Mesothelial cell of epicardium (in vitro differentiated cells): ENCODE measurements at regions not wholly inside any gene's neighbourhood (a gene's known extent, or its start where the extent isn't known, plus 50 kb on each side); places are given as distances from the start of the nearest gene placed in this dataset.
"Not testable (repeated sequence)": the region's sequence is repeated elsewhere in the genome, so short reads cannot be mapped to it uniquely, and the experiment has no call there.

ENCODE experiments used
- DNase-seq, 2 experiments: peaks; one replicate each; pipeline ENCODE4 v3.0.0; 2021; ENCODE audit warnings: low spot score in 2 of 2; ENCODE audit not compliant: unreplicated experiment in 2 of 2
- H3K27ac Mint-ChIP-seq: 2 replicates; pipeline ENCODE4 v1.8.0; 2021; ENCODE audit warnings: mixed read lengths
- H3K27me3 Mint-ChIP-seq: 2 replicates; pipeline ENCODE4 v1.8.0; 2021; ENCODE audit warnings: low read depth, mixed read lengths
- H3K36me3 Mint-ChIP-seq: 2 replicates; pipeline ENCODE4 v1.8.0; 2021; ENCODE audit warnings: mixed read lengths
- H3K4me1 Mint-ChIP-seq: 2 replicates; pipeline ENCODE4 v1.8.0; 2021; ENCODE audit warnings: mixed read lengths
- H3K4me3 Mint-ChIP-seq: 2 replicates; pipeline ENCODE4 v1.8.0; 2021; ENCODE audit warnings: mild to moderate bottlenecking, moderate library complexity, mixed read lengths
- H3K9me3 Mint-ChIP-seq: 2 replicates; pipeline ENCODE4 v1.8.0; 2021; ENCODE audit warnings: mixed read lengths

GRCh38 chr1:206333316-206333715 lies 130.0 kb downstream of the SRGAP2 start:
- H3K9me3 Mint-ChIP-seq, H3K27me3 Mint-ChIP-seq, DNase-seq, H3K27ac Mint-ChIP-seq, H3K4me1 Mint-ChIP-seq, H3K36me3 Mint-ChIP-seq, H3K4me3 Mint-ChIP-seq: not testable (repeated sequence)

GRCh38 chr1:206333897-206334296 lies 130.6 kb downstream of the SRGAP2 start:
- DNase-seq, H3K4me3 Mint-ChIP-seq, H3K4me1 Mint-ChIP-seq, H3K27ac Mint-ChIP-seq, H3K27me3 Mint-ChIP-seq, H3K9me3 Mint-ChIP-seq, H3K36me3 Mint-ChIP-seq: not testable (repeated sequence)

- not testable (repeated sequence) for DNase-seq, H3K4me3 Mint-ChIP-seq, H3K36me3 Mint-ChIP-seq, H3K9me3 Mint-ChIP-seq, H3K27me3 Mint-ChIP-seq, H3K4me1 Mint-ChIP-seq
- peak overlapping the region; percentile 73 for H3K27ac Mint-ChIP-seq
These were observed 131.1 kb downstream of the SRGAP2 start for GRCh38 chr1:206334481-206334880.

GRCh38 chr1:206335162-206335561 lies 131.8 kb downstream of the SRGAP2 start:
- not testable (repeated sequence) for DNase-seq, H3K27me3 Mint-ChIP-seq, H3K4me1 Mint-ChIP-seq, H3K4me3 Mint-ChIP-seq, H3K27ac Mint-ChIP-seq, H3K36me3 Mint-ChIP-seq, H3K9me3 Mint-ChIP-seq

GRCh38 chr1:206335875-206336846 lies 132.8 kb downstream of the SRGAP2 start:
- H3K4me3 Mint-ChIP-seq, H3K27ac Mint-ChIP-seq, H3K36me3 Mint-ChIP-seq, H3K27me3 Mint-ChIP-seq, DNase-seq, H3K9me3 Mint-ChIP-seq, H3K4me1 Mint-ChIP-seq: not testable (repeated sequence)

GRCh38 chr1:206337024-206337423 lies 133.3 kb upstream of the IKBKE start:
- not testable (repeated sequence) for H3K36me3 Mint-ChIP-seq, H3K9me3 Mint-ChIP-seq, DNase-seq, H3K4me1 Mint-ChIP-seq, H3K27me3 Mint-ChIP-seq, H3K4me3 Mint-ChIP-seq, H3K27ac Mint-ChIP-seq

GRCh38 chr1:206350493-206351275 lies 119.6 kb upstream of the IKBKE start:
- not testable (repeated sequence) for H3K27me3 Mint-ChIP-seq, DNase-seq, H3K27ac Mint-ChIP-seq, H3K4me3 Mint-ChIP-seq, H3K4me1 Mint-ChIP-seq, H3K36me3 Mint-ChIP-seq, H3K9me3 Mint-ChIP-seq

GRCh38 chr1:206351276-206352052 lies 118.8 kb upstream of the IKBKE start:
- H3K4me1 Mint-ChIP-seq, H3K36me3 Mint-ChIP-seq, H3K27me3 Mint-ChIP-seq, H3K9me3 Mint-ChIP-seq, H3K27ac Mint-ChIP-seq, DNase-seq, H3K4me3 Mint-ChIP-seq: not testable (repeated sequence)

- not testable (repeated sequence) for H3K4me3 Mint-ChIP-seq, H3K4me1 Mint-ChIP-seq, H3K27ac Mint-ChIP-seq, H3K36me3 Mint-ChIP-seq, H3K27me3 Mint-ChIP-seq, H3K9me3 Mint-ChIP-seq, DNase-seq
These were observed 114.0 kb upstream of the IKBKE start for GRCh38 chr1:206356310-206356709.

- H3K27ac Mint-ChIP-seq, H3K4me1 Mint-ChIP-seq, H3K4me3 Mint-ChIP-seq, DNase-seq, H3K9me3 Mint-ChIP-seq, H3K27me3 Mint-ChIP-seq, H3K36me3 Mint-ChIP-seq: not testable (repeated sequence)
These were observed 112.3 kb upstream of the IKBKE start for GRCh38 chr1:206357962-206358361.

GRCh38 chr1:206358771-206359170 lies 111.5 kb upstream of the IKBKE start:
- DNase-seq, H3K4me1 Mint-ChIP-seq, H3K9me3 Mint-ChIP-seq, H3K27me3 Mint-ChIP-seq, H3K36me3 Mint-ChIP-seq, H3K27ac Mint-ChIP-seq, H3K4me3 Mint-ChIP-seq: not testable (repeated sequence)

GRCh38 chr1:206359377-206359776 lies 110.9 kb upstream of the IKBKE start:
- H3K27me3 Mint-ChIP-seq, H3K36me3 Mint-ChIP-seq, H3K9me3 Mint-ChIP-seq, H3K4me3 Mint-ChIP-seq, H3K4me1 Mint-ChIP-seq, DNase-seq, H3K27ac Mint-ChIP-seq: not testable (repeated sequence)

GRCh38 chr1:206361978-206362543 lies 108.2 kb upstream of the IKBKE start:
- DNase-seq, H3K27ac Mint-ChIP-seq, H3K9me3 Mint-ChIP-seq, H3K36me3 Mint-ChIP-seq, H3K4me1 Mint-ChIP-seq, H3K27me3 Mint-ChIP-seq, H3K4me3 Mint-ChIP-seq: not testable (repeated sequence)
